HG03097 (cell line): ENCODE measurements at regions not wholly inside any gene's neighbourhood (a gene's known extent, or its start where the extent isn't known, plus 50 kb on each side); places are given as distances from the start of the nearest gene placed in this dataset.
"Not testable (repeated sequence)": the region's sequence is repeated elsewhere in the genome, so short reads cannot be mapped to it uniquely, and the experiment has no call there.

Experiments used
- ATAC-seq: cut with Tn5 transposase; IDR thresholded peaks from one replicate; pipeline ENCODE4 v1.9.1; 2021; ENCODE audit not compliant: unreplicated experiment, low FRiP score

DNA sequence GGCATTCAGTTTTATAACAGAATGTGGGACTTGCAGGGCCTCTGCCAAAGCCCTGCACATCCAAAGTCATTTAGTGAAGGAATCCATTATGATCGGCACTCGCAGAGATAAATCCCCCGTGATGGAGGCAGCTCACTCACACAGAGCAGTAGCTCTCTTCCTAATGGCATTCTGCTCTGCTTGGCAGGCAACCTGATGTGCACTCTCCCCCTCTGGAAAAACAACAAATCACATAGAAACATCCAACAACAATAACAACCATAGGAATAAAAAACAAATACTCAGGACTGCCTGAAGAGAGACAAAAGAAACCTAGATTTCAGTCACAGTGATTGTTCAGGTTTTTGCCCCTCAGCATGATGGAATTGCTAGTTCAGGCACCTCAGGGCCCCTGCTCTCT is 59.7 kb downstream of the NAA11 start:
- no peak for ATAC-seq

DNA sequence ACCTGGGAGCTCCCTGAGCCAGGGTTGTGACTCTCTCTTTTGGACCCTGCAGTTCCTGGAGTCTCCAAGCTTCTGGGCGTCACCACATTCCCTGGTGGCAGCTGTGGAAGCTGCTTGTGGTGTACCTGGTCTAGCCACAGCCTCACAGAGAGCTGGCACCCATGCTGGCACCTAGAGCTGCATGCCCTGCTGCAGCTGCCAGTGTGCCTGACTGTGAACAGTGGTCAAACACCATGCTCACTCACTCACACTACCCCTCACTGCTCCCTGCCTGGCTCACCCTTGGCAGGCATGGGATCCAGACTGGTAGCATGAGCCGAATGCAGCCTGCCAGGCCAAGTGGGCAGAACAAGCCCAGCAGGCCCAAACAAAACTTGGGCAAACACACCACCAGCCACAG is 66.6 kb downstream of the NAA11 start:
- ATAC-seq, result no peak

DNA sequence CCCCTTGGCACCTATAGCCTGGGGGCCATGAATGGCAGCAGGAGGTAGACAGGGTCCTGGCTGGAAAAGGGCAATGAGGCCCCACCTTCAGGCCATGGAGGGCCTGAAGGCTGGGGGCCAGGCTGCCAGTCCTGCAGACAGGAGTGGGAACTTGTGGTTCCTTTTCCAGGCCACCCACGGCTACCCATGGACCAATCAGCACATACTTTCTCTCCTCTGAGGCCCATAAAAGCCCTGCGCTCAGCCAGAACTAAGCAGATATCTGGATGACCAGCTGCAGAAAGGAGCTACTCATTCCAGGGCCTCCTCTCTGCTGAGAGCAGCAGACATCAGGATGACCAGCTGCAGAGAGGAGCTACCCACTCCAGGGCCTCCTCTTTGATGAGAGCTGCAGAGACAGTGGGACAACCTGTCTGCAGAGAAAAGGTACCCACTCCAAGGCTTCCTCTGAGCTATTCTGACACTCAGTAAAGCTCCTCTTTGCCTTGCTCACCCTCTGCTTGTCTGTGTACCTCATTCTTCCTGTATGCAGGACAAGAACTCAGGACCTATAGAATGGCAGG is 67.2 kb downstream of the NAA11 start:
- ATAC-seq, result no peak

DNA sequence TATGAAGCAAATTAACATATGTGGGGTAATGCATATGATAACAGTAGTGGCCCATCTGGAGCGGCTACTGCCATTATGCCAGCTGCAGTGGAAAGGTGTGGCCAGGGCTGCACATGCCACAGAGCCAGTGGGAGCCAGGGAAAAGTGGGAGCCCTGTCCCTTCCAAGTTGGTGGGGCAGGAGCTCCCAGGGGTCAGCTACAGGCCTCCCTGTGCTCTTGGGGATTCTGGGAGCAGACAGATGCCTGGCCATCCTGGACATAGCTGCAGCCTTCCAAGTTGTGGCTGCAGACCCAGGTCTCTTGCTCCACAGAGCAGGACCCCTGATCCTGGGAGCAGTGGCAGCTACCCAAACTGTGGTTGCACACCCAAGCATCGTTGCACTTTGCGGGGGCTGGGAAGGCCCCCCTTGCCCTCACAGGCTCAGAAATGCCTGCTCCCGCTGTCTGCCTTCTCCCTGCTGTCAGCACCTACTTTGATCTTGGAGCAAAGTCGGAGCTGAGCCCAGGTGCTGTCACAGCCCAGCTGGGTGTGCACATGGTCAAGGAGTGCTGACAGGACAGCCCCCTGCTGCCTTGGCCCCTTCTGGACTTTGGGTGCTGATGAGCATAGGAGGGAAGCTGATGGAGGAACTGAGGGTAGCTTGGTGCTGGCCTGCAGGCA is 67.8 kb downstream of the NAA11 start:
- ATAC-seq, result no peak

DNA sequence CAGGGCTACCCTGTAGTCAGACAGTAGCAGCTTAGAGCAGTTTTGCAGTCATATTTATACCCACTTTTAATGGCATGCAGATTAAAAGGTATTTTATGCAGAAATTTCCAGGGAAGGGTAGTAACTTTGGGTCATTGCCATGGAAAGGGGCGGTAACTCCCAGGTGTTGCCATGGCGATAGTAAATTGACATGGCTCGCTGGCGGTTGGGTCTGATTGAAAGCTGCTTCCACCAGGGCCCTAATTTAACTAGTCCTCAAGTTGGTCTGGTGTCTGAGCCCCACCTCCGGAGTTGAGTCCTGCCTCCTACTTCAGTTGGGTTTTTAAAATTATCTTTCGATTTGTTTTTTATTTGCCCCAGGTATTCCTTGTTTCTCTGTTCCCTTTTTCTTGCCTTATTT is 70.1 kb downstream of the NAA11 start:
- no peak for ATAC-seq

DNA sequence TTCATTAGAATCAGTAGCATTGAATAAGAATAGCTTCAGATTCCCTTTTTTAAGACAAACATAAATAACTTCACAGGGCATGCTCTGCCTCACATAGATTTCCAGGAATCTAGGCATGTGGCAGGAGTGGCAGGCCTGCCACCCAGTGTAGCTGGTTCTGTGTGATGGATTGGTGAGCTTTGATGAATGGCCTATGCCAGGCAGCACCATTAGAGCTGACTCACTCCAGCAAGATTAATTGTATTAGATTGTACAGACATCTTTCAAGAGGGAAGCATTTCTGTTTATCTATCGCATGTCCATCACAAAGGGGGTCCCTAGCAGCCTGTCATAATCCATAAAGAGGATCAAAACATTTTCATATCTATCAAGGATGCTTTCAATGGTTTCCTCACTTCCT is 71.9 kb downstream of the NAA11 start:
- no peak for ATAC-seq

DNA sequence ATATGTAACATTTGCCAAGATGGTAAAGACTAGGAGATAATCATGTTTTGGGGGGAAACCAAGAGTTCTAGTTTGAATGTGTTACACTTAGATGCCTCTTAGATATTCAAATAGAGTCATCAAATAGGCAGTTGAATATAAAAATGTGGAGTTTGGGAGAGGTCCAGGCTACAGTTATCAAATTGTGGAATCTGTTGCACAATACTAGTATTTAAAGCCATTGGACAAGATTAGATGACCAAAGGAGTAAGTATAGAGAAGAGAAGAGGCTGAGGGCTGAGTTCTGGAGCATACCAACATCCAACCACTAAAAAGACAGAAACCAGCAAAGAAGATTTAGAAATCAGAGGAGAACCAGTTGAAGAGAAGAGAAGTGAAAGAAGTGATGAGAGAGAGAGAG is 72.7 kb downstream of the NAA11 start:
- no peak for ATAC-seq

DNA sequence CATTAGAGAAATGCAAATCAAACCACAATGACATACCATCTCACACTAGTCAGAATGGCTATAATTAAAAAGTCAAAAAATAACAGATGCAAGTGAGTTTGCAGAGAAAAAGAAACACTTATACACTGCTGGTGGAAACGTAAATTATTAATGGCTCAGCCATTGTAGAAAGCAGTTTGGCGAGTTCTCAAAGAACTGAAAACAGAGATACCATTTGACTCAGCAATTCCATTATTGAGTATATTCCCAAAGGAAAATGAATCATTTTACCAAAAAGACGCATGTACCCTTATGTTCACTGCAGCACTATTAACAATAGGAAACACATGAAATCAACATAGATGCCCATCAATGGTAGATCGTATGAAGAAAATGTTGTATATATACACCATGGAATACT is 75.0 kb downstream of the NAA11 start:
- ATAC-seq, result no peak

DNA sequence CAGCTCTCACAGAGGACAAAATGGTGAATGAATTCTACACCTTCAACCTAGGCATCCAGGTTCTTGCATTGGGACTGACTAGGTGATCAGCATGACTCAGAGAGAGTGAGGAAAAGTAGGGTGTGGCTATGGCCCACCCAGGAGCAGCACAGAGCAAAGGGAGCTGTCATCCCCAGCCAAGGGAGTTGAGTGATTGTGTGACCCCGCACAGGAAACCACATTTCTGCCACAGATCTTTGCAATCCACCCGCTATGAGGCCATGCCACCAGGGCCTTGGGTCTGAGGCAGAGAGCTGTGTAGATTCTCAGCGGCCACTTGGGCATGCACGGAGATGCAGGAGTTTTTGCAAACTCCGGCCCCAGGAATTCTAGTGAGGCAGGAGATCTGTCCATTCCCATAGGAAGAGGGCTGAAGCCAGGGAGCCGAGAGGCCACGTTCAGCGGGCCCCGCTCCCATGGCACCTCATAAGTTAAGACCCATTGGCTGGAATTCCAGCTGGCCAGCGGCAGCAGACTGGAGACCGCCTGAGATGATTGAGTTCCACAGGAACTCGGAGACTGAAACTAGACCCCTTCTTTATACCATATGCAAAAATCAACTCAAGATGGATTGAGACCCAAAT is 75.9 kb downstream of the NAA11 start:
- peak; percentile 67 for ATAC-seq

DNA sequence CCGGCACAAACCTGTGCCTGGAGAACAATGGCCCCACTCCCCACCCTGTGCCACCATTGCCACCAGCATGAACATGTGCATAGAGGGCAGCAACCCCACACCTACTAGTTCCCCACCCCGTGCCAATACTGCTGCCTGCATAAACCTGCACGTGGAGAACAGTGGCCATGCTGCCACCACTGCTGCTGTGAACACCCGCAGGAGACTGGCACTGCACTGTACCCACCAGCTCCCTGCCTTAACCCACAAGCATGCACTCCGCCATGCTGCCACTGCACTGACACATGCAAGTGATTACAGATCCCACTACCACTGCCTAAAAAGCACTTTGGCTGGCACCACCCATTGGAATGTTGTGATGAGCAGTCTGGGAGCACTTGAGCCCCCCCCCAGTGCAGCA is 77.3 kb downstream of the NAA11 start:
- ATAC-seq, result no peak

DNA sequence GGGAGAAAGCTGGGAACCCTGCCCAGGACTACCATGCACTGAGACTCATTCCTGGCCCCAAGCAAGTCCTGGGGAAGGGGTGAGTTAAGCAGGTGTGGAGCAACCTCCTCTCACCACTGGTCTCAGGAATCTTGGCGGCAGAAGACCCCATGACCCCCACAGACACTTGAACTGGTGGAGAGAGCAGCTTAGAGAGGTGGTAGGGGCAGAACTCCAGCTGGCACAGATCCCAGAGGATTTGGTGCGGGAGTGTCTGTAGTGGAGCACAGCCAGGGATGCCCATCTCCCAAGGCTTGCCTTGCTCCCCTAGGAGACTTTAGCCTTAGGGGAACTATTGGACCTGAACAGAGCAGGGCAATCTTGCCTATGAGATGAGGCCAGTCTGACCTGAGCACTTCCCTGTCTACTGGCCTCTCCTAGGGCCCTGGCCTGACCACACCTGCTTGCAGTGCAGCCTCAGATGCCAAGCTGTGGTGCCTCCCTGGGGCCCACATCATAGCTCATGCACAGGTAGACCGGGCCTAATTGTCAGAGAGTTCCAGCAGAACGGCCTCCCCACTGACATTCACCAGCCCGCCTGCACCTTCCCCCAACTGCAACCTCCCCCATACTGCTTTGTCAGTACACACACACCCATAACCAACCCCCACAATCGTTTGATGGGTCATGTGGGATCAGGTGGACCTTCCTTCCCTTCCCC is 78.0 kb downstream of the NAA11 start:
- ATAC-seq, result no peak

DNA sequence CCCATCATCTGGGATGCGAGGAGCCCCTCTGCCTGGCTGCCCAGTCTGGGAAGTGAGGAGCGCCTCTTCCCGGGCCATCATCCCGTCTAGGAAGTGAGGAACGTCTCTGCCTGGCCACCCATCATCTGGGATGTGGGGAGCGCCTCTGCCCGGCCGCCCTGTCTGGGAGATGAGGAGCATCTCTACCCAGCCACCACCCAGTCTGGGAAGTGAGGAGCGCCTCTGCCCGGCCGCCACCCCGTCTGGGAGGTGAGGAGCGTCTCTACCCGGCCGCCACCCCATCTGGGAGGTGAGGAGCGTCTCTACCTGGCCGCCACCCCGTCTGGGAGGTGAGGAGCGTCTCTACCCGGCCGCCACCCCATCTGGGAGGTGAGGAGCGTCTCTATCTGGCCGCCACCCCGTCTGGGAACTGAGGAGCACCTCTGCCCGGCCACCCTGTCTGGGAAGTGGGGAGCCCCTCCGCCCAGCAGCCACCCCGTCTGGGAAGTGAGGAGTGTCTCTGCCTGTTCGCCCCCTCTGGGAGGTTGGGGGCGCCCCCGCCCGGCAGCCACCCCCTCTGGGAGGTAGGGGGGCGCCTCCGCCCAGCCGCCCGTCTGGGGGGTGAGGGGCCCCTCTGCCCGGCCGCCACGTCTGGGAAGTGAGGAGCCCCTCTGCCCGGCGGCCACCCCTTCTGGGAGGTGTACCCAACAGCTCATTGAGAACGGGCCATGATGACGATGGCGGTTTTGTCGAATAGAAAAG is 80.5 kb downstream of the NAA11 start:
- not testable (repeated sequence) for ATAC-seq

DNA sequence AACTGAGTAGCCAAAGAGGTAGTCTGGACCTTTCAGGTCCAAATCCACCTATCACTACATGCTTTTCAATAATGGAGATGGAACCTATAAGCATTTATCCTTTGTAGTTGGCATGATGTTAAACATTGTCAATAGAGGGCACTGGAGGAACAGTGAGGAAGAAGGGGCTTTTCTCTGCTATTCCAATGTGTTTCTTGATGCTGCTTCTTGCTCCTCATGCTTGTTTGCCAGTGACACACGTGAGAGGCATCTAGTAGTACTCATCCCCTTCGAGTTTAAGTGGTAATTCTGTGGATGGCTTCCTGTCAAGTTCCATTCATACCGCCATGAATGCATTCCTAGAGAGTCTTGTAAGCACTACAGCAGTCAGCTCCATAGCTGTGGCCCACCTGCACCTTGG is 84.0 kb downstream of the NAA11 start:
- no peak for ATAC-seq

DNA sequence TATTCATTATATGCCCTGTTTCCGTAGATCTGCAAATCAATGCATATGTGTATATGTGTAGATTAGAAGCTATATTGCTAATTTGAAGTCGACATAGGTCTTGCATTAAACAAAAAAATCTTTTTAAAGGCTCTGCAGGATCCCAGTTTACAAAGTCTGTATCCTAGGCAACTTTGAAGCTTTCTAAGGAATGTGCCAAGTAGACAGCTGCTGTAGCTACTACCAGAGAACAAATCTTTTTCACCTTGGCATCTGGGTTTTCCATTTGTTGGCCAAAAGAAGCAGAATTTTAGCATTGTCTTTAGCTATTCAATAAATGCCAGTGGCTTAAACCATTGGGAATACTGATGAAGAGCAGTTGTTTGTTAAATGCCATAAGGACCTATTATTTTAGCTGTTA is 88.0 kb downstream of the NAA11 start:
- ATAC-seq, result no peak

DNA sequence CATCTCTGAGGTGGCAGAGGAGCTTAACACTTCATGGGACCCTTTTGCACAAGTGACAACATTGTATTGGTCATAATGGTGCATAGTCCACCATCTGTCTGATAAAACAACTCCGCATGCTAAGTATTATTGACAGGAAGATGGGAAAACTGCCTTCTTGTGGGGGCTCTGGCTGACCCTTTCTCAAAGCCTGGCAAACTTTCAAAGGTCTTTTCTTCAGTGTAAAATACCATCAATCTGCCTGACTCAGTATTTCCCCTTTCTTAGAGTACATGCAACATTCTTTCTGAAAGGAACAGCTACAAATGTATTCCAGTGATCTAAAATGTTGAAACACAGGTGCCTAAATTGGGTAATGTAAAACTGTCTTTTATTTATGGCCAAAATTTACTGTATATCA is 89.1 kb downstream of the NAA11 start:
- ATAC-seq, result no peak

DNA sequence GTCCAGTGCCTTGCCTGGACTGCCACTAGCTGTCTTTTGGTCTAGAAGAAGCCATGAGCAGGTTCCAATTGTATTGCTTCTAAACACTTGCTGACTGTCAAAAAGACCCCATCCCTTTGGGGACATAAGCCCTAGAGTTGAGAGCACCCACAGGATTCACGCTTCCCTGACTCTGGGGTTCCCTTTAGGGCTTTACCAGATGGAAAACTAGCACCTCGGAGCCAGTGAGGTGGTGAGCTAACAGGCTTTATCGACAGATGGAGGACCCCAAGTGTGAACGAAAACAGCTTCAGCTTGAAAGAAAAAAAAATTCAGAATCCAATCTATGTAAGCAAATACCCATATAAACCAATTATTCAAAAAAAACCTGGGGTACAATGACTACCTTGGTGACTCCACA is 90.8 kb downstream of the NAA11 start:
- ATAC-seq, result no peak

DNA sequence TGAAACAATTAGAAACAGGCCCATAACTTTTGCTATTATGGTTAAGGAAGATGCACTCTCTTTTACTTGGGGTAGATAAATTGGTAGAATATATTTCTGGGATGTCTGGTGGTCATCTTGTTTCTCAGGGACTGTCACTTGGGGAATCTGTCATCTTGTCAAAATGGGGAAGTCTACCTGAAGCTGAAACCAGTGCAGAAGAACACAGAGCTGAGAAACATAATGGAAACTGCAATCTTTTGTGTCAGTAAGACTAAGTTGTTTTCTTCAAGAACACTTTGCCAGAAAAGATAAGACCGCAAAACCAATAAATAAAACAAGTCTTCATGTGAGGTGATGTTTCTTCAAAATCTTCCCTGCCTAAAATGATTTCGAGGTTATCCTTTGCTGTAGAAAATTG is 92.0 kb downstream of the NAA11 start:
- ATAC-seq, result no peak

DNA sequence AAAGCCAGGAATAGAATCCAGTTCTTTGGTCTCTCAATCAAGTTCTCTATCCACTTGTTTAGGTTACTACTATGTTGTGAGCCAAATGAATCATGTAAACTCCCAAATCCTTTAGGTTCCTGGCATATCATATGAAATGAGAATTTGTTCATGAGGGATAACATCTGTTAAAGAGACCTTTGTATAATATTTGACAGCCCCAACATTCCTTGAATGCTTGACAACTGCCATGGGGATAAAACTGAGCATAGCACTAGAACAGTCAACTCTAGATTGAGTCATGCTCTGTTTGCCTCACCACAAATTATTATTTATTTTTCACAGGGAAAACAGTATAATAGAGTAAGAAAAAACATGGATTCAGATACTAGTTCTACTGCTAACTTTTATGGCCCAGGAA is 93.3 kb downstream of the NAA11 start:
- no peak for ATAC-seq

DNA sequence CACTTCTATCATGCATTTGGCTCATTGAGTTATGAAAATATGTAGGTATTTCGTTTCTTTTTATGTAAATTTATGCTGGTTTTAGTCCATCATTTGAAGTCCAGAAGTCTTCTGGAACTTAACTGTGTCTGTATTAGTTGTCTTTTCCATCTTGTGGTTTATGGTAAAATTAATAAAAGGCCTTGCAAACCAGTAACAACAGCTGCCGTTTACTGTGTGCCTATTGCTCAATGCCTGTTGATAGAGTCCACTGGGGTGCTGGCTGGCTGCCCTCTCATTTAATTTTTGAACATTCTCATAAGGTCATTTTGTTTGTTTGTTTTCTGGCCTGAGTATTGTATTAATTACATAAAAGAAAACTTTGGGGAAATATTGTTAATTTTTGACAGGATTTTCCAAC is 98.0 kb downstream of the NAA11 start:
- ATAC-seq, result no peak

DNA sequence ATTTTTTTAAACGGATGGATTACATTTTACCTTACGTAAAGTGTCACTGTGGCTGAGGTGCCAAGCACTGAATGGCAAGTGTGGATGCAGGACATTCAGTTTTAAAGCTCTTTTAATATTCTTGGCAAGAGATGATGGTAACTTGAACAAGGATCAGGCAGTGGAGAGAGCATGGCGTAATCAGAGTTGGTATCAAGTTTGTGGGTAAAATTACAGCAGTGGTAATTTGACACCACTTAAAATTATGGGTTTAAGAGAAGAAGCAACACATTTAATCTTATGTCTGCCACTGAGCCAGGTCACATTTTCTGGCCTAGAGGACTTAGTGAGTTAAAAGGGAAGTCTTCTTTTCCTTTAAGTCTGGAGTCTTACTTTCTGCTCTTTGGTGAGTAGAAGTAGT is 100.5 kb downstream of the NAA11 start:
- ATAC-seq, result no peak

DNA sequence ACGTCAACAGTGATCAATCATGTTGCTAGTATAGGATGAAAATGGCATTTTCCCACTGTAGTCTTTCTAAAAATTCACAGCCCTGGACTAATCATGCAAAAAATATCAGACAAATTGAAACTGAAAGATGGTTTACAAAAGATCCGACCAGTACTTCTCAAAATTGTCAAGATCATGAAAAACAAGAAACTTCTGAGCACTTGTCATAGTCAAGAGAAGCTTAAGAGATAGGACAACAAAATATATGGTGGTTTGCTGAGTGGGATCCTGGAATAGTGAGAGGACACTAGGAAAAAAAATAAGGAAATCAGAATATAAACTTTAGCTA is 101.1 kb downstream of the NAA11 start:
- ATAC-seq, result no peak
